Left lung (tissue), 4 donors: ENCODE measurements at regions not wholly inside any gene's neighbourhood (a gene's known extent, or its start where the extent isn't known, plus 50 kb on each side); places are given as distances from the start of the nearest gene placed in this dataset.
"Not testable (repeated sequence)": the region's sequence is repeated elsewhere in the genome, so short reads cannot be mapped to it uniquely, and the experiment has no call there.

ENCODE experiments used
- ATAC-seq: fragments of 200-7000 bp; cut with Tn5 transposase; one replicate; pipeline ENCODE4 v1.9.1; 2020; ENCODE audit warnings: moderate library complexity
- DNase-seq, 4 donors: peaks; one replicate each; pipeline ENCODE4 v3.0.0-alpha.2; 2013 to 2020
- H3K27ac ChIP-seq, 2 donors: fragments of 200-600 bp; sonication (generic) in 1 of 2; one replicate each; pipeline versions ENCODE4 v1.5.0 to v1.8.0; 2020 to 2021
- H3K27me3 ChIP-seq, 2 donors: fragments of 200-600 bp; sonication (generic) in 1 of 2; one replicate each; pipeline versions ENCODE4 v1.5.0 to v1.8.0; 2020 to 2021
- H3K36me3 ChIP-seq, 2 donors: fragments of 200-600 bp; sonication (generic) in 1 of 2; one replicate each; pipeline versions ENCODE4 v1.5.0 to v1.8.0; 2020 to 2021
- H3K4me1 ChIP-seq, 2 donors: fragments of 200-600 bp; one replicate each; pipeline ENCODE4 v1.8.0; 2021
- H3K4me3 ChIP-seq, 2 donors: fragments of 200-600 bp; sonication (generic) in 1 of 2; one replicate each; pipeline versions ENCODE4 v1.5.0 to v1.8.0; 2020 to 2021; ENCODE audit warnings: mild to moderate bottlenecking in 1 of 2
- H3K9me3 ChIP-seq, 2 donors: fragments of 200-600 bp; sonication (generic) in 1 of 2; one replicate each; pipeline versions ENCODE4 v1.5.0 to v1.8.0; 2020 to 2021
- intact Hi-C, 2 donors: fragments of 100-400 bp; cut with DNase I; formaldehyde crosslinking; loops; one replicate each; pipeline versions ENCODE4 v1.11.2 to v1.14.2; 2022
- TF ChIP-seq, protein P1 (sequence below), 2 donors: fragments of 200-600 bp; sonication (generic) in 1 of 2; IDR thresholded peaks; one replicate each; pipeline versions ENCODE4 v1.5.0 to v1.8.0; 2021; ENCODE audit warnings: antibody characterized with exemption in 2 of 2
- donor health status: DM: no; HTN: yes; CAD: no.
- donor health status: DM: no; HTN: no; CAD: no.

DNA sequence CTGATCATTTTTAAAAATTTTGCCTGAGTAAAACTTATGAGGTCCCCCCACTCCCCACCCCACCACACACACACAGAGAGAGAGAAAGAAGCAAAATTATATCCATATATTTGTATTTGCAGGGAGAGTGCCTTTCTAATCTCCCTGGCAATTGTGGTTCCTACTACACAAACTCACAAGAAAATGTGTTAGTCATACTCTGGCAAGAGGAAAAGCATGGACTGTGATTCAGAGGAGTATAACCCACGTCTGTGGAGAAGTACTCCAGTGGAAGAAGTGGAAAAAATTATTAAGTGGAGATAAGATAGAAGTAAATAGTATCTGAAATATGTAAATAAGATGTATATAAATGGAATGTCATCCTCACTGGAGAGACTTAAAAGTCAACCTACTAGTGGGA lies 114.0 kb downstream of the DSEL start:
- Histone ChIP-seq H3K27ac (no peak overlapping the region), H3K27me3 (no peaks in the 10 kb centered on the region), H3K9me3 (no peaks in the 10 kb centered on the region), H3K4me3 (no peak overlapping the region), H3K4me1 (no peaks in the 10 kb centered on the region), H3K36me3 (no peaks in the 10 kb centered on the region)
- TF ChIP-seq, protein P1, sequence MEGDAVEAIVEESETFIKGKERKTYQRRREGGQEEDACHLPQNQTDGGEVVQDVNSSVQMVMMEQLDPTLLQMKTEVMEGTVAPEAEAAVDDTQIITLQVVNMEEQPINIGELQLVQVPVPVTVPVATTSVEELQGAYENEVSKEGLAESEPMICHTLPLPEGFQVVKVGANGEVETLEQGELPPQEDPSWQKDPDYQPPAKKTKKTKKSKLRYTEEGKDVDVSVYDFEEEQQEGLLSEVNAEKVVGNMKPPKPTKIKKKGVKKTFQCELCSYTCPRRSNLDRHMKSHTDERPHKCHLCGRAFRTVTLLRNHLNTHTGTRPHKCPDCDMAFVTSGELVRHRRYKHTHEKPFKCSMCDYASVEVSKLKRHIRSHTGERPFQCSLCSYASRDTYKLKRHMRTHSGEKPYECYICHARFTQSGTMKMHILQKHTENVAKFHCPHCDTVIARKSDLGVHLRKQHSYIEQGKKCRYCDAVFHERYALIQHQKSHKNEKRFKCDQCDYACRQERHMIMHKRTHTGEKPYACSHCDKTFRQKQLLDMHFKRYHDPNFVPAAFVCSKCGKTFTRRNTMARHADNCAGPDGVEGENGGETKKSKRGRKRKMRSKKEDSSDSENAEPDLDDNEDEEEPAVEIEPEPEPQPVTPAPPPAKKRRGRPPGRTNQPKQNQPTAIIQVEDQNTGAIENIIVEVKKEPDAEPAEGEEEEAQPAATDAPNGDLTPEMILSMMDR (IDR thresholded peaks at IDR 0.05), result no peak
- ATAC-seq (peak; percentile 56), DNase-seq (no peak)
- intact Hi-C loops, result no loop called here

- Histone ChIP-seq H3K27me3 (no peaks in the 10 kb centered on the region), H3K36me3 (no peaks in the 10 kb centered on the region), H3K9me3 (peaks cover 0 to 5% of the 10 kb centered on the region in 2 donors), H3K4me3 (no peak overlapping the region), H3K4me1 (no peaks in the 10 kb centered on the region), H3K27ac (no peak overlapping the region)
- ATAC-seq, result no peak
- intact Hi-C loops, result no loop called here
- TF ChIP-seq, protein P1 (IDR thresholded peaks at IDR 0.05), result no peak
- DNase-seq, result no peak
Measured at GRCh38 chr18:67400502-67401117, 115.9 kb downstream of the DSEL start.

DNA sequence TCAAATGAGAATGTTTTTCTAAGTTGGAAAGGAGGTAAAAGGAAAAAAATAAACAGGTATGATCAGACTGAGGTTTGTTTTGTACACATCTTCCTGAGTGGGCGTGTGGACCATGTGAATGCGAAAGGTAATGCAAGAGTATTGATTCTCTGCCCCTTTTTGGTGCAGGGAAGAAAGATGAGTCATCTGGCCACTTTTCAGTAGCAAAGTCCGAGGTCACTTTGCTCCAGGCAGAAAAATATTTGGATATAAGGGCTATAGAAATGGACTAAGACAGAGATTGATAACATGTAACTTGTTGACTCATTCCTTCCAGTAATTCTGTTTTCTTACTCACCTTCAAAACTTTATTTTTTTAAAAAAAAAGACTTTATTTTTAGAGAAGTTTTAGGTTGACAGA lies 130.5 kb downstream of the DSEL start:
- TF ChIP-seq, protein P1 (IDR thresholded peaks at IDR 0.05), result no peak
- intact Hi-C loops, result no loop called here
- no peaks in the 10 kb centered on the region for H3K27me3 ChIP-seq
- H3K4me1 ChIP-seq, result no peaks in the 10 kb centered on the region
- no peak overlapping the region for H3K27ac ChIP-seq
- no peak overlapping the region for H3K4me3 ChIP-seq
- no peaks in the 10 kb centered on the region for H3K36me3 ChIP-seq
- no peak for DNase-seq
- ATAC-seq, result no peak
- no peaks in the 10 kb centered on the region for H3K9me3 ChIP-seq

DNA sequence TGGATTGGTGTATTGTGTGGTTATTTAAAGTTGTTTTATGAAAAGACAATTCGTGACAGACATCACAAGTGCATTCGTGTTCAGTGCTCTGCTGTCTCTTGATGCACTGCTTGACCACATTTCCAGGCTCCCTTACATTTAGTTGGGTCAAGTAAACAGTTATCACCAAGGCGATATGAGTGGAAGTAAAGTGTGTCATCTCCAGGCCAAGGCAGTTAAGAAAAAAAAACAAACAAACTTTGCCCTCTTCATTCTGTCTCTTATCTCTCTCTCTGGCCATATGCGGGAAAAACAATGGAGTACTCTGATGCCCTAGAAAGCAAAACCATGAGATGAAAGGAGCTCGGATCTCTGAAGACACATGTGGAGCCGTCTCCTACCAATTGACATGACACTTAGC lies 131.1 kb downstream of the DSEL start:
- ATAC-seq (no peak), DNase-seq (no peak)
- intact Hi-C loops, result no loop called here

GRCh38 chr18:67384057-67384456 lies 132.5 kb downstream of the DSEL start:
- H3K27me3 ChIP-seq, H3K9me3 ChIP-seq, H3K4me1 ChIP-seq, H3K36me3 ChIP-seq, intact Hi-C loops, H3K27ac ChIP-seq, ATAC-seq, H3K4me3 ChIP-seq, DNase-seq: not testable (repeated sequence)

More for the DNA sequence above, 131.1 kb downstream of the DSEL start:
- no peak overlapping the region for H3K4me3 ChIP-seq
- H3K9me3 ChIP-seq, result no peaks in the 10 kb centered on the region
- TF ChIP-seq, protein P1 (IDR thresholded peaks at IDR 0.05), result no peak
- no peaks in the 10 kb centered on the region for H3K36me3 ChIP-seq
- H3K27me3 ChIP-seq, result no peaks in the 10 kb centered on the region
- H3K27ac ChIP-seq, result no peak overlapping the region
- no peaks in the 10 kb centered on the region for H3K4me1 ChIP-seq

DNA sequence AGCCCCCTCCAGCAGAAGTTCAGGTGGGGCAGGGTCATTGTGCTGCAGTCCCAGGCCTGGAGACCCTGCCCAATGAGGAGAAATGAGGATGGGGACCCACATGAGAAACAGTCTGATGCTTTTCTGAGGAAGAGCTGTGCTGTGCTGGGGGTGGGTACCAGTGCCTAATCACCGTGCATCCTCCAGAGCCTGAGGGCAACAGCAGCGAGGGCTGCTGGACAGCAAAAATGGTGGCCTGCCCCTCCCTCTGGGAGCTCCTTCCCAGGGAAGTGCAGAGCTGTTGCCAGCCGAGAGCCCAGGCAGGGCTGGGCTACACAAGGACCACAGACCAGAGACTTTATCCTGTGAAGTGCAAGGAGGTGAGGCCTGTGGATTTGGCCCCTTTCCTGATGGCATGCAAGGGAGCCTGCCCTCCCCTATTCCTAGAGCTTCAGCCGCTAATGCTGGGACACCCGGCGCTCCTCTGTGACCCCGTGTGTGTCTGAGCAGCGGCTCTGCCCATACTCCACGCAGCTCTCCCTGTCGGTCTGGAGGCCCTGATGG lies 134.8 kb downstream of the DSEL start:
- Histone ChIP-seq H3K4me1 (no peaks in the 10 kb centered on the region), H3K4me3 (no peak overlapping the region), H3K9me3 (no peaks in the 10 kb centered on the region), H3K36me3 (no peaks in the 10 kb centered on the region), H3K27ac (no peak overlapping the region), H3K27me3 (no peaks in the 10 kb centered on the region)
- ATAC-seq (no peak), DNase-seq (peak in 1 of 4 donors; percentile 50)
- intact Hi-C loops, result no loop called here
- TF ChIP-seq, protein P1 (IDR thresholded peaks at IDR 0.05), result no peak
